Sigmoid colon (tissue), 6 donors: ENCODE measurements at regions not wholly inside any gene's neighbourhood (a gene's known extent, or its start where the extent isn't known, plus 50 kb on each side); places are given as distances from the start of the nearest gene placed in this dataset.
"Not testable (repeated sequence)": the region's sequence is repeated elsewhere in the genome, so short reads cannot be mapped to it uniquely, and the experiment has no call there.

ENCODE experiments used
- DNase-seq: peaks from one replicate; pipeline ENCODE4 v3.0.0-alpha.2; 2019
- H3K27ac ChIP-seq, 4 donors: fragments of 200-600 bp; sonication (generic); one replicate each; pipeline ENCODE4 v1.5.1; 2016 to 2019; ENCODE audit warnings: mild to moderate bottlenecking in 1 of 4
- H3K27me3 ChIP-seq, 3 donors: fragments of 200-600 bp; sonication (generic); one replicate each; pipeline ENCODE4 v1.5.1; 2019; ENCODE audit warnings: mild to moderate bottlenecking in 1 of 3
- H3K36me3 ChIP-seq, 4 donors: fragments of 200-600 bp; sonication (generic); one replicate each; pipeline ENCODE4 v1.5.1; 2016 to 2019
- H3K4me1 ChIP-seq, 4 donors: fragments of 200-600 bp; sonication (generic); one replicate each; pipeline ENCODE4 v1.5.1; 2017 to 2019
- H3K4me3 ChIP-seq, 4 donors: fragments of 200-600 bp; sonication (generic); one replicate each; pipeline ENCODE4 v1.5.1; 2017 to 2019; ENCODE audit warnings: mild to moderate bottlenecking in 2 of 4, moderate library complexity in 1 of 4
- H3K9me3 ChIP-seq, 4 donors: fragments of 200-600 bp in 3 of 4; sonication (generic) in 3 of 4; one replicate each; pipeline versions ENCODE4 v1.5.1 to v1.6.1; 2013 to 2019
- EP300 ChIP-seq, 4 donors: sonication (generic); formaldehyde crosslinking; IDR thresholded peaks; one replicate each; pipeline ENCODE4 v1.6.1; 2017; ENCODE audit warnings: antibody characterized with exemption in 4 of 4
- POLR2A ChIP-seq, 2 donors: fragments of 450-650 bp; IDR thresholded peaks; one replicate each; pipeline ENCODE4 v1.6.1; 2016; ENCODE audit warnings: antibody characterized with exemption in 2 of 2, mild to moderate bottlenecking in 2 of 2, moderate library complexity in 2 of 2
- POLR2AphosphoS5 ChIP-seq, 4 donors: sonication (generic); formaldehyde crosslinking; IDR thresholded peaks; one replicate each; pipeline ENCODE4 v1.6.1; 2017; ENCODE audit warnings: antibody characterized with exemption in 4 of 4
- WGBS, 2 donors: extraction: QIAGEN DNeasy Blood & Tissue Kit; methylation state at CpG; one replicate each; pipeline ENCODE4 v1.1.7; 2013; 5-methylcytosine and 5-hydroxymethylcytosine counted together
- intact Hi-C: fragments of 100-400 bp; cut with DNase I; formaldehyde crosslinking; loops from one replicate; pipeline ENCODE4 v1.15.1; 2023
- TF ChIP-seq, protein P1 (sequence below), 4 experiments: fragments of 450-650 bp in 3 of 4; fragments of 200-600 bp in 1 of 4; IDR thresholded peaks; one replicate each; pipeline ENCODE4 v1.5.1; 2016 to 2019; ENCODE audit warnings: antibody characterized with exemption in 4 of 4, mild to moderate bottlenecking in 3 of 4, moderate library complexity in 2 of 4
- donor health status: healthy with polysubstance abuse.
- donor health status: healthy.

- no peaks in the 10 kb centered on the region for H3K36me3 ChIP-seq
- intact Hi-C loops, result no loop called here
- WGBS, 2 donors, result 75 to 88% methylated on average over 6 of the region's 6 CpGs
- DNase-seq, result no peak
- TF ChIP-seq POLR2A (IDR thresholded peaks at IDR 0.05) (no peak), EP300 (IDR thresholded peaks at IDR 0.05) (no peak), POLR2AphosphoS5 (IDR thresholded peaks at IDR 0.05) (no peak)
- TF ChIP-seq, protein P1, sequence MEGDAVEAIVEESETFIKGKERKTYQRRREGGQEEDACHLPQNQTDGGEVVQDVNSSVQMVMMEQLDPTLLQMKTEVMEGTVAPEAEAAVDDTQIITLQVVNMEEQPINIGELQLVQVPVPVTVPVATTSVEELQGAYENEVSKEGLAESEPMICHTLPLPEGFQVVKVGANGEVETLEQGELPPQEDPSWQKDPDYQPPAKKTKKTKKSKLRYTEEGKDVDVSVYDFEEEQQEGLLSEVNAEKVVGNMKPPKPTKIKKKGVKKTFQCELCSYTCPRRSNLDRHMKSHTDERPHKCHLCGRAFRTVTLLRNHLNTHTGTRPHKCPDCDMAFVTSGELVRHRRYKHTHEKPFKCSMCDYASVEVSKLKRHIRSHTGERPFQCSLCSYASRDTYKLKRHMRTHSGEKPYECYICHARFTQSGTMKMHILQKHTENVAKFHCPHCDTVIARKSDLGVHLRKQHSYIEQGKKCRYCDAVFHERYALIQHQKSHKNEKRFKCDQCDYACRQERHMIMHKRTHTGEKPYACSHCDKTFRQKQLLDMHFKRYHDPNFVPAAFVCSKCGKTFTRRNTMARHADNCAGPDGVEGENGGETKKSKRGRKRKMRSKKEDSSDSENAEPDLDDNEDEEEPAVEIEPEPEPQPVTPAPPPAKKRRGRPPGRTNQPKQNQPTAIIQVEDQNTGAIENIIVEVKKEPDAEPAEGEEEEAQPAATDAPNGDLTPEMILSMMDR (IDR thresholded peaks at IDR 0.05), result no peak
- H3K27ac ChIP-seq, result no peak overlapping the region
- H3K27me3 ChIP-seq, result no peaks in the 10 kb centered on the region
- H3K4me1 ChIP-seq, result no peaks in the 10 kb centered on the region
- no peaks in the 10 kb centered on the region for H3K9me3 ChIP-seq
- no peak overlapping the region for H3K4me3 ChIP-seq
These were observed 378.4 kb downstream of the KCNRG start for GRCh38 chr13:50393628-50394027.

DNA sequence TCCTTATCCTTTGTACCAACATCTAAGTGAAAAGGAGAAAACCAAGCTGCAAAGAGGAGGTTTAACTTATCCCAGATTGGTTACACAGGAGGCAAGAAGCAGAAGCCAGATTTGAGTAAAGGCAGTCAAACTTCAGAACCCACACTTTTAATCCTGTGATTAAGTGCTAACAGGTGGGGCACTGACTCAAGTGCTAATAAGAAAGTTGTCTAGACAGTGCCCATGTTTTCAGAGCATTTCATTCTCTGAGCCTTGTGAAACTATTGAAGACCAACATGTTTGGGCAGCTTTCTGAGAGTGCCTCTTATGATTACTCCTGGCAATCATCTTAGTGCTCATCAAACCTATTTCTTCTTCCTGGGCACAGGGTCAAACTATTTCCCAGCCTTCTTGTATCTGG is 380.8 kb downstream of the KCNRG start:
- Histone ChIP-seq H3K4me3 (no peak overlapping the region), H3K36me3 (no peaks in the 10 kb centered on the region), H3K4me1 (peaks cover 0 to 14% (median 10%) of the 10 kb centered on the region in 4 donors), H3K27me3 (no peaks in the 10 kb centered on the region), H3K9me3 (no peaks in the 10 kb centered on the region), H3K27ac (no peak overlapping the region)
- intact Hi-C loops, result no loop called here
- TF ChIP-seq POLR2AphosphoS5 (IDR thresholded peaks at IDR 0.05) (no peak), EP300 (IDR thresholded peaks at IDR 0.05) (no peak), POLR2A (IDR thresholded peaks at IDR 0.05) (no peak)
- TF ChIP-seq, protein P1 (IDR thresholded peaks at IDR 0.05), result no peak
- no peak for DNase-seq

DNA sequence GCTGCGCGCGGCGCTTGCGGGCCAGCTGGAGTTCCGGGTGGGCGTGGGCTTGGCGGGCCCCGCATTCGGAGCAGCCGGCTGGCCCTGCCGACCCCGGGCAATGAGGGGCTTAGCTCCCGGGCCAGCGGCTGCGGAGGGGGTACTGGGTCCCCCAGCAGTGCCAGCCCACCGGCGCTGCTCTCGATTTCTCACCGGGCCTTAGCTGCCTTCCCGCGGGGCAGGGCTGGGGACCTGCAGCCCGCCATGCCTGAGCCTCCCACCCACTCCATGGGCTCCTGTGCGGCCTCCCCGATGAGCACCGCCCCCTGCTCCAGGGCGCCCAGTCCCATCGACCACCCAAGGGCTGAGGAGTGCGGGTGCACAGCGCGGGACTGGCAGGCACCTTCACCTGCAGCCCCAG is 381.4 kb downstream of the KCNRG start:
- H3K27me3 ChIP-seq, DNase-seq, intact Hi-C loops, H3K9me3 ChIP-seq, H3K4me3 ChIP-seq, H3K36me3 ChIP-seq, H3K27ac ChIP-seq: not testable (repeated sequence)
- H3K4me1 ChIP-seq, result peaks cover 0 to 20% (median 16%) of the 10 kb centered on the region in 4 donors
- WGBS, 2 donors, result 98 to 99% methylated on average over 31 of the region's 31 CpGs

DNA sequence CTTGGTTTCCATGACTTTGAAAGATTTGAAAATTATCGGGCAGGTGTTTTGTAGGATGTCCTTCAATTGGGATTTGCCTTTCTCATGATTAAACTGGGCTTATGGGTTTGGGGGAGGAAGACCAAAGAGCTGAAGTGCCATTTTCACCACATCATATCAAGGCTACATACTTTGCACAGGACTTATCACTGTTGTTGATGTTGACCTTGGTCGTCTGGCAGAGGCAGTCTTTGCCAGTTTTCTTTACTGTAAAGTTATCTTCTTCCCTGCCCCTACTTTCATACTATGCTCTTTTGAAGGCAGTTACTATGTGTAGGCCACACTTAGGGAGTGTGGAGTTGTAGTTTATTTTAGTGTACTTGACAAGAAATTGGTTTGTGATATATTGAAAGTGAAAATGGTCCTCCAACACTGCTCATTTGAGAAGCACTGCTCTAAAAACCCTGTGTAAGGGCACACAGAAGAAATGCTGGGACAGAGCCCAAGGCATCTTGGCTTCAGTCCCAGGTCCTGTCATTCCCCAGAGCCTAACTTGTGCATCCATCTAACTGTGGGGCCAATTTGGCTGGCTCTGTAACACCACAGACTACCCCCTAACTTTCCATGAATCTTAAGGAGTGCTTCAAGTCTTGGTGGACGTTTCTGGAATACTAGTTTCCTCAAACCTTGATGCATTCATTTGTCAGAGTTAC is 384.9 kb downstream of the KCNRG start:
- H3K27ac ChIP-seq, result peak overlapping the region in 3 of 4 donors; percentile 41 to 56 (median 44)
- intact Hi-C loops, result no loop called here
- peak in 1 of 4 donors; percentile 31 for TF ChIP-seq POLR2AphosphoS5 (IDR thresholded peaks at IDR 0.05)
- no peak for TF ChIP-seq EP300 (IDR thresholded peaks at IDR 0.05)
- TF ChIP-seq, protein P1 (IDR thresholded peaks at IDR 0.05), result no peak
- TF ChIP-seq POLR2A (IDR thresholded peaks at IDR 0.05), result no peak
- no peaks in the 10 kb centered on the region for H3K27me3 ChIP-seq
- WGBS, 2 donors, result 84 to 85% methylated on average over 3 of the region's 3 CpGs
- no peak for DNase-seq
- H3K4me1 ChIP-seq, result peaks cover 0 to 35% (median 26%) of the 10 kb centered on the region in 4 donors
- no peaks in the 10 kb centered on the region for H3K9me3 ChIP-seq
- H3K36me3 ChIP-seq, result no peaks in the 10 kb centered on the region
- H3K4me3 ChIP-seq, result no peak overlapping the region

DNA sequence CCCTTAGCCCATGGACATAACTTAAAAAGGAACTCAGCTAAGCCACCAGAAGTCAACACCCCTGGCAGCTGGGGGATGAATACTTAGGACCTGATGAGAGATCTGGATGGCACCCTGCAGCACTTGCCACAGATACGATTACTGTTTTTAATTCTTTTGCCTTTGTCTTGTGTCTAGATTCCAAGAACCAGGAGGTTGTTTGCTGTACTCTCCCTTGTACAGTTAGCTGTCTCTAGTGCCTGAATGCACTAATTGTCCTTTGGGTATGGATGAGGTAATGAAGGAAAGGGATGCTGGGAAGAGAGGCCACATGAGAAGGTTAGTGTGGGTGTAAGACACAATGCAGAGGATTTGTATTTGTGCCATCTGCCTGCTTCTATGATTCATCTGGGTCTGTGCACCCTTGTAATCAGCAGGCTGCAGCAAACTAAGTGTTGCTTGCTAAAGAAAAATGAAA is 385.8 kb downstream of the KCNRG start:
- 85 to 92% methylated on average over 1 of the region's 1 CpG for WGBS, 2 donors
- no peak for DNase-seq
- no peaks in the 10 kb centered on the region for H3K27me3 ChIP-seq
- H3K9me3 ChIP-seq, result no peaks in the 10 kb centered on the region
- peak overlapping the region in 3 of 4 donors; percentile 41 to 56 (median 44) for H3K27ac ChIP-seq
- intact Hi-C loops, result no loop called here
- TF ChIP-seq POLR2AphosphoS5 (IDR thresholded peaks at IDR 0.05) (peak in 1 of 4 donors; percentile 57), POLR2A (IDR thresholded peaks at IDR 0.05) (no peak), EP300 (IDR thresholded peaks at IDR 0.05) (peak in 1 of 4 donors; percentile 11)
- TF ChIP-seq, protein P1 (IDR thresholded peaks at IDR 0.05), result no peak
- peaks cover 0 to 35% (median 26%) of the 10 kb centered on the region in 4 donors for H3K4me1 ChIP-seq
- no peak overlapping the region for H3K4me3 ChIP-seq
- no peaks in the 10 kb centered on the region for H3K36me3 ChIP-seq
